ENCODE measurements at regions not wholly inside any gene's neighbourhood (a gene's known extent, or its start where the extent isn't known, plus 50 kb on each side); places are given as distances from the start of the nearest gene placed in this dataset.

GRCh38 chr5:2603272-2603575, 148.3 kb downstream of the IRX2 start:
- in situ Hi-C loops (cut with MboI; ENCODE audit: low pct_unique_long_range_greater_than_20kb, low sequenced_read_pairs, unreplicated experiment), result no loop called here
- no peak for TF ChIP-seq CTCF (IDR thresholded peaks at IDR 0.05; ENCODE audit: extremely low read depth, insufficient read depth, missing control alignments)
- DNase-seq (ENCODE audit: low spot score), result no peak

- TF ChIP-seq CTCF (IDR thresholded peaks at IDR 0.05; ENCODE audit: extremely low read depth, insufficient read depth, missing control alignments), result no peak
- DNase-seq (ENCODE audit: low spot score), result no peak
- in situ Hi-C loops (cut with MboI; ENCODE audit: low pct_unique_long_range_greater_than_20kb, low sequenced_read_pairs, unreplicated experiment), result no loop called here
Observed at GRCh38 chr5:2602451-2603271, 148.8 kb downstream of the IRX2 start.

- in situ Hi-C loops (cut with MboI; ENCODE audit: low pct_unique_long_range_greater_than_20kb, low sequenced_read_pairs, unreplicated experiment), result no loop called here
- TF ChIP-seq CTCF (IDR thresholded peaks at IDR 0.05; ENCODE audit: extremely low read depth, insufficient read depth, missing control alignments), result no peak
- DNase-seq (ENCODE audit: low spot score), result no peak
Observed at GRCh38 chr5:2598503-2598902, 153.0 kb downstream of the IRX2 start.

- no peak for DNase-seq (ENCODE audit: low spot score)
- in situ Hi-C loops (cut with MboI; ENCODE audit: low pct_unique_long_range_greater_than_20kb, low sequenced_read_pairs, unreplicated experiment), result no loop called here
- no peak for TF ChIP-seq CTCF (IDR thresholded peaks at IDR 0.05; ENCODE audit: extremely low read depth, insufficient read depth, missing control alignments)
Observed at GRCh38 chr5:2594701-2595100, 156.8 kb downstream of the IRX2 start.

GRCh38 chr5:2592766-2593165, 158.7 kb downstream of the IRX2 start:
- no peak for DNase-seq (ENCODE audit: low spot score)
- in situ Hi-C loops (cut with MboI; ENCODE audit: low pct_unique_long_range_greater_than_20kb, low sequenced_read_pairs, unreplicated experiment), result no loop called here
- TF ChIP-seq CTCF (IDR thresholded peaks at IDR 0.05; ENCODE audit: extremely low read depth, insufficient read depth, missing control alignments), result no peak

GRCh38 chr5:2591777-2592453, 159.6 kb downstream of the IRX2 start:
- TF ChIP-seq CTCF (IDR thresholded peaks at IDR 0.05; ENCODE audit: extremely low read depth, insufficient read depth, missing control alignments), result no peak
- no peak for DNase-seq (ENCODE audit: low spot score)
- in situ Hi-C loops (cut with MboI; ENCODE audit: low pct_unique_long_range_greater_than_20kb, low sequenced_read_pairs, unreplicated experiment), result no loop called here

Data from GM13977 (cell line).